Limb (tissue), 2 donors: ENCODE measurements at regions not wholly inside any gene's neighbourhood (a gene's known extent, or its start where the extent isn't known, plus 50 kb on each side); places are given as distances from the start of the nearest gene placed in this dataset.

ENCODE experiments used
- DNase-seq, 2 donors: peaks; one replicate each; pipeline ENCODE4 v3.0.0-alpha.2; 2016; ENCODE audit errors: extremely low spot score in 2 of 2

GRCh38 chr6:82645536-82646230 lies 282.1 kb downstream of the TPBG start:
- DNase-seq: no peak

- no peak for DNase-seq
These were observed 282.6 kb downstream of the TPBG start for GRCh38 chr6:82646231-82646615.

GRCh38 chr6:82651845-82652335 lies 288.3 kb downstream of the TPBG start:
- no peak for DNase-seq

- no peak for DNase-seq
These were observed 315.6 kb downstream of the TPBG start for GRCh38 chr6:82679232-82679631.

- no peak for DNase-seq
These were observed 316.6 kb downstream of the TPBG start for GRCh38 chr6:82680192-82680591.

GRCh38 chr6:82681119-82681714 lies 317.6 kb downstream of the TPBG start:
- DNase-seq: no peak

GRCh38 chr6:82686719-82687118 lies 323.1 kb downstream of the TPBG start:
- no peak for DNase-seq

- DNase-seq: no peak
These were observed 324.2 kb downstream of the TPBG start for GRCh38 chr6:82687855-82688254.

- DNase-seq: no peak
These were observed 326.7 kb downstream of the TPBG start for GRCh38 chr6:82690283-82690682.

GRCh38 chr6:82691997-82692396 lies 328.4 kb downstream of the TPBG start:
- no peak for DNase-seq

- peak in 1 of 2 donors; percentile 35 for DNase-seq
These were observed 329.5 kb downstream of the TPBG start for GRCh38 chr6:82693094-82693493.

- no peak for DNase-seq
These were observed 337.7 kb downstream of the TPBG start for GRCh38 chr6:82701341-82701740.

- DNase-seq: no peak
These were observed 339.0 kb downstream of the TPBG start for GRCh38 chr6:82702574-82702973.

- no peak for DNase-seq
These were observed 339.6 kb downstream of the TPBG start for GRCh38 chr6:82703230-82703629.

GRCh38 chr6:82704045-82704444 lies 340.4 kb downstream of the TPBG start:
- DNase-seq: no peak

- DNase-seq: no peak
These were observed 342.0 kb downstream of the TPBG start for GRCh38 chr6:82705579-82705978.

- no peak for DNase-seq
These were observed 347.6 kb downstream of the TPBG start for GRCh38 chr6:82711105-82711827.

GRCh38 chr6:82711971-82712370 lies 348.4 kb downstream of the TPBG start:
- no peak for DNase-seq

- no peak for DNase-seq
These were observed 348.8 kb downstream of the TPBG start for GRCh38 chr6:82712389-82712788.

- DNase-seq: no peak
These were observed 349.2 kb downstream of the TPBG start for GRCh38 chr6:82712826-82713225.

GRCh38 chr6:82720992-82721391 lies 344.6 kb downstream of the UBE3D start:
- DNase-seq: no peak

GRCh38 chr6:82735790-82736189 lies 329.9 kb downstream of the UBE3D start:
- no peak for DNase-seq

- no peak for DNase-seq
These were observed 327.7 kb downstream of the UBE3D start for GRCh38 chr6:82737965-82738364.
